ENCODE measurements at regions not wholly inside any gene's neighbourhood (a gene's known extent, or its start where the extent isn't known, plus 50 kb on each side); places are given as distances from the start of the nearest gene placed in this dataset.

DNA sequence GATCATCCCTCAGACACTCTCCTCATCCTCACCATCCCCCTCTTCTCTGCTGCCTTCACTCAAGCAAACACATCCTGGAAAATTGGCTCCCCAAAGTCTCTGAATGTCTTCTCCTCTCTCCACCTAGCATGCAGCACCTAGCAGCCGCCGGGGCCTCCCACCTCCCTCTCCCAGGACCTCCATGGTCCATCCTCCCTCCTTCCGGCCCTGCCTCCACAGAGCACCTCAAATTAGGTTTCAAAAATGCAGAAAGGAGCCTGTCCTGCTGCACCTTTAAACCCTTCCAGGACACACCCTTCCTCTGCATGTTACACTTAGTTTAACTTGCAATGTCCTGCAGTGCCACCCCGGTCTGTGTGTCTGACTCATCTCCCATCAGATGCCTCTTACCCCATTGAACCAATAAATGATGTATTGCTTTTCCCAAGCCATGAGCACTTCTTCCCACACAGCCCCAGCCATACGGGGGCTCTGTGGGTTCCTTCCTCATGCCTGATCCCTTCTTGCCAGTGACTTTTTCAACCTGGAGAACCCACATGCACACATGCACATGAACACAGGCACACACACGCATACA, 582.5 kb upstream of the MGMT start:
- Histone ChIP-seq H3K9me3 (ENCODE audit: insufficient read depth, low read length, severe bottlenecking) (peaks cover 1% of the 10 kb centered on the region), H3K79me2 (ENCODE audit: insufficient read depth, low read length) (no peaks in the 10 kb centered on the region), H4K20me1 (ENCODE audit: insufficient read depth, low read length) (no peaks in the 10 kb centered on the region), H3K27me3 (ENCODE audit: insufficient read depth, low read length, poor library complexity) (no peaks in the 10 kb centered on the region), H3K4me2 (ENCODE audit: insufficient read depth, low read length) (no peak overlapping the region), H2AFZ (ENCODE audit: low read depth, low read length) (no peak overlapping the region), H3K9ac (ENCODE audit: low read depth, low read length) (no peak overlapping the region), H3K4me1 (ENCODE audit: insufficient read depth, low read length) (no peaks in the 10 kb centered on the region), H3K4me3 (ENCODE audit: low read depth in 1 of 2, low read length in 2 of 2) (no peak overlapping the region), H3K27ac (ENCODE audit: low read length) (no peak overlapping the region), H3K36me3 (ENCODE audit: insufficient read depth, low read length) (no peaks in the 10 kb centered on the region)
- no peak for ATAC-seq (ENCODE audit: insufficient read depth, low read depth)
- no peak for TF ChIP-seq EZH2 (IDR thresholded peaks at IDR 0.05; ENCODE audit: borderline replicate concordance, low read depth, low read length, severe bottlenecking)
- TF ChIP-seq CTCF (IDR thresholded peaks at IDR 0.05; ENCODE audit: borderline replicate concordance, extremely low read depth, low read length, poor library complexity, severe bottlenecking): no peak
- DNase-seq: no peak

- H3K27me3 ChIP-seq (ENCODE audit: insufficient read depth, low read length, poor library complexity): no peaks in the 10 kb centered on the region
- TF ChIP-seq CTCF (IDR thresholded peaks at IDR 0.05; ENCODE audit: borderline replicate concordance, extremely low read depth, low read length, poor library complexity, severe bottlenecking) (no peak), EZH2 (IDR thresholded peaks at IDR 0.05; ENCODE audit: borderline replicate concordance, low read depth, low read length, severe bottlenecking) (no peak)
Observed at GRCh38 chr10:128885573-128886555, 581.2 kb upstream of the MGMT start.

DNA sequence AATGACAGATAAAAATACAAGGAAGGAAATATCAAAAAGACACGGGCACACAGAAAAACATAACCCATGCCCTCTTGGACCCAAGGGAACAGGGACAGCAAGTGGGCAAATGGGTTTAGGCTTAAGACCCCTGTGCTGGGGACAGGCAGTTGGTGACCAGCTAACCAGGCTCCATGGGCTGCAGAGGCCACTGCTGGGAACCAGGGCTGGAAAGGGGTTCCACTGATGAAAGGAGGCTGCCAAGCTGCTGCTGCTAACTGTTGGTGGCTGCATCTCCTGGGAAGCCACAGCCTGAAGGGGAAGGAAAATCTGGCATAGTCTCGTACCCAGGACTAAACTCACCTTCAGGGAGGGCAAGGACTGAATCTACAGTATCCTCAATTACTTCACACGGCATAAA, 579.2 kb upstream of the MGMT start:
- Histone ChIP-seq H2AFZ (ENCODE audit: low read depth, low read length) (no peak overlapping the region), H3K4me3 (ENCODE audit: low read depth in 1 of 2, low read length in 2 of 2) (no peak overlapping the region), H3K9ac (ENCODE audit: low read depth, low read length) (no peak overlapping the region), H3K27ac (ENCODE audit: low read length) (no peak overlapping the region), H3K79me2 (ENCODE audit: insufficient read depth, low read length) (no peaks in the 10 kb centered on the region), H3K9me3 (ENCODE audit: insufficient read depth, low read length, severe bottlenecking) (no peaks in the 10 kb centered on the region), H3K27me3 (ENCODE audit: insufficient read depth, low read length, poor library complexity) (no peaks in the 10 kb centered on the region), H3K4me1 (ENCODE audit: insufficient read depth, low read length) (no peaks in the 10 kb centered on the region), H3K36me3 (ENCODE audit: insufficient read depth, low read length) (no peaks in the 10 kb centered on the region), H3K4me2 (ENCODE audit: insufficient read depth, low read length) (no peak overlapping the region), H4K20me1 (ENCODE audit: insufficient read depth, low read length) (no peaks in the 10 kb centered on the region)
- ATAC-seq (ENCODE audit: insufficient read depth, low read depth) (no peak), DNase-seq (no peak)
- TF ChIP-seq EZH2 (IDR thresholded peaks at IDR 0.05; ENCODE audit: borderline replicate concordance, low read depth, low read length, severe bottlenecking) (no peak), CTCF (IDR thresholded peaks at IDR 0.05; ENCODE audit: borderline replicate concordance, extremely low read depth, low read length, poor library complexity, severe bottlenecking) (no peak)

More at GRCh38 chr10:128885573-128886555, 581.2 kb upstream of the MGMT start:
- Histone ChIP-seq H3K4me2 (ENCODE audit: insufficient read depth, low read length) (no peak overlapping the region), H3K27ac (ENCODE audit: low read length) (no peak overlapping the region), H3K79me2 (ENCODE audit: insufficient read depth, low read length) (no peaks in the 10 kb centered on the region), H2AFZ (ENCODE audit: low read depth, low read length) (no peak overlapping the region), H4K20me1 (ENCODE audit: insufficient read depth, low read length) (no peaks in the 10 kb centered on the region), H3K4me3 (ENCODE audit: low read depth in 1 of 2, low read length in 2 of 2) (no peak overlapping the region), H3K4me1 (ENCODE audit: insufficient read depth, low read length) (no peaks in the 10 kb centered on the region), H3K9me3 (ENCODE audit: insufficient read depth, low read length, severe bottlenecking) (peaks cover 1% of the 10 kb centered on the region), H3K9ac (ENCODE audit: low read depth, low read length) (no peak overlapping the region), H3K36me3 (ENCODE audit: insufficient read depth, low read length) (no peaks in the 10 kb centered on the region)
- DNase-seq (no peak), ATAC-seq (ENCODE audit: insufficient read depth, low read depth) (no peak)
